ENCODE measurements at regions not wholly inside any gene's neighbourhood (a gene's known extent, or its start where the extent isn't known, plus 50 kb on each side); places are given as distances from the start of the nearest gene placed in this dataset.

- no peaks in the 10 kb centered on the region for H3K4me1 Mint-ChIP-seq (ENCODE audit: low read depth, unreplicated experiment)
- FAIRE-seq = no peak
- H3K27me3 Mint-ChIP-seq (ENCODE audit: low read depth, unreplicated experiment) = peaks cover 3% of the 10 kb centered on the region
Observed at GRCh38 chr14:89652352-89652751, 235.3 kb upstream of the FOXN3 start.

GRCh38 chr14:89651805-89652204 is 234.8 kb upstream of the FOXN3 start:
- Histone ChIP-seq H3K4me2 (ENCODE audit: low read length) (no peak overlapping the region), H3K27me3 (ENCODE audit: insufficient read depth, low read length) (no peaks in the 10 kb centered on the region), H3K27ac (ENCODE audit: low read depth, low read length) (no peak overlapping the region), H3K79me2 (ENCODE audit: insufficient read depth, low read length) (no peaks in the 10 kb centered on the region), H3K9me3 (ENCODE audit: insufficient read depth, low read depth, low read length) (no peaks in the 10 kb centered on the region), H3K4me1 (ENCODE audit: insufficient read depth, low read length) (no peaks in the 10 kb centered on the region), H3K9ac (ENCODE audit: low read length) (no peak overlapping the region), H3K4me3 (ENCODE audit: insufficient read depth, low read depth, low read length) (no peak overlapping the region), H3K36me3 (ENCODE audit: insufficient read depth, low read length) (no peaks in the 10 kb centered on the region), H4K20me1 (ENCODE audit: insufficient read depth, low read length) (no peaks in the 10 kb centered on the region), H2AFZ (ENCODE audit: low read depth, low read length) (no peak overlapping the region)
- FAIRE-seq (no peak), DNase-seq (ENCODE audit: low read depth) (no peak)
- Mint-ChIP-seq H3K36me3 (ENCODE audit: low read depth, unreplicated experiment) (no peaks in the 10 kb centered on the region), H3K27ac (ENCODE audit: unreplicated experiment) (no peak overlapping the region), H3K4me3 (ENCODE audit: unreplicated experiment) (no peak overlapping the region), H3K4me1 (ENCODE audit: low read depth, unreplicated experiment) (no peaks in the 10 kb centered on the region), H3K27me3 (ENCODE audit: low read depth, unreplicated experiment) (peaks cover 3% of the 10 kb centered on the region), H3K9me3 (ENCODE audit: unreplicated experiment) (no peaks in the 10 kb centered on the region)
- TF ChIP-seq EZH2 (IDR thresholded peaks at IDR 0.05; ENCODE audit: insufficient read depth, low read length) = no peak

More at GRCh38 chr14:89652352-89652751, 235.3 kb upstream of the FOXN3 start:
- no peaks in the 10 kb centered on the region for H3K36me3 ChIP-seq (ENCODE audit: insufficient read depth, low read length)
- no peaks in the 10 kb centered on the region for H3K9me3 ChIP-seq (ENCODE audit: insufficient read depth, low read depth, low read length)
- H3K27me3 ChIP-seq (ENCODE audit: insufficient read depth, low read length) = no peaks in the 10 kb centered on the region
- no peak overlapping the region for H3K4me3 ChIP-seq (ENCODE audit: insufficient read depth, low read depth, low read length)
- no peak overlapping the region for H3K9ac ChIP-seq (ENCODE audit: low read length)
- no peak for TF ChIP-seq EZH2 (IDR thresholded peaks at IDR 0.05; ENCODE audit: insufficient read depth, low read length)
- TF ChIP-seq CTCF (IDR thresholded peaks at IDR 0.05; ENCODE audit: insufficient read depth, low read depth, low read length) = no peak
- H4K20me1 ChIP-seq (ENCODE audit: insufficient read depth, low read length) = no peaks in the 10 kb centered on the region
- DNase-seq (ENCODE audit: low read depth) = no peak
- H3K79me2 ChIP-seq (ENCODE audit: insufficient read depth, low read length) = no peaks in the 10 kb centered on the region
- no peaks in the 10 kb centered on the region for H3K4me1 ChIP-seq (ENCODE audit: insufficient read depth, low read length)
- H3K36me3 Mint-ChIP-seq (ENCODE audit: low read depth, unreplicated experiment) = peaks cover 2% of the 10 kb centered on the region
- H3K4me3 Mint-ChIP-seq (ENCODE audit: unreplicated experiment) = no peak overlapping the region
- H3K4me2 ChIP-seq (ENCODE audit: low read length) = no peak overlapping the region
- no peak overlapping the region for H2AFZ ChIP-seq (ENCODE audit: low read depth, low read length)
- peaks cover 5% of the 10 kb centered on the region for H3K9me3 Mint-ChIP-seq (ENCODE audit: unreplicated experiment)
- no peak overlapping the region for H3K27ac ChIP-seq (ENCODE audit: low read depth, low read length)
- no peak overlapping the region for H3K27ac Mint-ChIP-seq (ENCODE audit: unreplicated experiment)

GRCh38 chr14:89650077-89650978 is 233.3 kb upstream of the FOXN3 start:
- Histone ChIP-seq H3K4me2 (ENCODE audit: low read length) (no peak overlapping the region), H3K79me2 (ENCODE audit: insufficient read depth, low read length) (no peaks in the 10 kb centered on the region), H3K4me3 (ENCODE audit: insufficient read depth, low read depth, low read length) (no peak overlapping the region), H3K9ac (ENCODE audit: low read length) (no peak overlapping the region), H3K36me3 (ENCODE audit: insufficient read depth, low read length) (no peaks in the 10 kb centered on the region), H3K9me3 (ENCODE audit: insufficient read depth, low read depth, low read length) (no peaks in the 10 kb centered on the region), H3K27ac (ENCODE audit: low read depth, low read length) (no peak overlapping the region), H3K4me1 (ENCODE audit: insufficient read depth, low read length) (no peaks in the 10 kb centered on the region), H3K27me3 (ENCODE audit: insufficient read depth, low read length) (no peaks in the 10 kb centered on the region), H4K20me1 (ENCODE audit: insufficient read depth, low read length) (no peaks in the 10 kb centered on the region), H2AFZ (ENCODE audit: low read depth, low read length) (no peak overlapping the region)
- Mint-ChIP-seq H3K9me3 (ENCODE audit: unreplicated experiment) (no peaks in the 10 kb centered on the region), H3K27me3 (ENCODE audit: low read depth, unreplicated experiment) (peaks cover 3% of the 10 kb centered on the region), H3K4me1 (ENCODE audit: low read depth, unreplicated experiment) (no peaks in the 10 kb centered on the region), H3K27ac (ENCODE audit: unreplicated experiment) (no peak overlapping the region), H3K4me3 (ENCODE audit: unreplicated experiment) (no peak overlapping the region), H3K36me3 (ENCODE audit: low read depth, unreplicated experiment) (no peaks in the 10 kb centered on the region)
- DNase-seq (ENCODE audit: low read depth) (peak; percentile 48), FAIRE-seq (no peak)
- TF ChIP-seq CTCF (IDR thresholded peaks at IDR 0.05; ENCODE audit: insufficient read depth, low read depth, low read length) (no peak), EZH2 (IDR thresholded peaks at IDR 0.05; ENCODE audit: insufficient read depth, low read length) (no peak)
